Epithelial cell of esophagus (primary cell): ENCODE measurements at regions not wholly inside any gene's neighbourhood (a gene's known extent, or its start where the extent isn't known, plus 50 kb on each side); places are given as distances from the start of the nearest gene placed in this dataset.

Source experiments
- DNase-seq: peaks from one replicate; pipeline ENCODE4 v3.0.0; 2010; ENCODE audit warnings: low read depth
- H3K4me3 ChIP-seq: 2 replicates; pipeline ENCODE4 v1.5.1; 2011; ENCODE audit warnings: mild to moderate bottlenecking, low read length, control low read depth
- CTCF ChIP-seq: IDR thresholded peaks from 2 replicates; pipeline ENCODE4 v1.5.1; 2011; ENCODE audit warnings: low read depth, mild to moderate bottlenecking, low read length, control low read depth, inconsistent platforms; ENCODE audit not compliant: insufficient read depth; ENCODE audit errors: missing control alignments

DNA sequence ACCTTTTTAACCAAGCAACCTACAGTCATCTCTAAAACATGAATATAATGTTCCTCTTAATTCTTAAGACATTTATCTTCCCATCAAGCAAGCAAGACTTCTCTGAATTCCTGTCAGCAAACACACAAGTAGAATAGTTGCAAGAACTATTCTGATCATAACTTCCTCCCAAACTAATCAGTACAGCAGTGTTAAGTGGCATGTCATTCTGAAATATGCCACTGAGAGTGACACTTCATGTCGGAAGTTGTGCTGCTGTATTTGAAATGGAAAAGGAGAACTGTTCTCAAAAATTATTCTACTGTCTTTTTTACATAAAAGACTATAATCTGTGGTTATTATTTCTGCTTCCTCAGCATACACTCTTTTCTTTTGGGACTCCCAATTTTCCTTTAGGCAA, 546.6 kb downstream of the PCDH18 start:
- no peak overlapping the region for H3K4me3 ChIP-seq
- DNase-seq, result no peak
- no peak for TF ChIP-seq CTCF

GRCh38 chr4:136967069-136967468, 565.2 kb downstream of the PCDH18 start:
- H3K4me3 ChIP-seq, result no peak overlapping the region
- no peak for TF ChIP-seq CTCF

DNA sequence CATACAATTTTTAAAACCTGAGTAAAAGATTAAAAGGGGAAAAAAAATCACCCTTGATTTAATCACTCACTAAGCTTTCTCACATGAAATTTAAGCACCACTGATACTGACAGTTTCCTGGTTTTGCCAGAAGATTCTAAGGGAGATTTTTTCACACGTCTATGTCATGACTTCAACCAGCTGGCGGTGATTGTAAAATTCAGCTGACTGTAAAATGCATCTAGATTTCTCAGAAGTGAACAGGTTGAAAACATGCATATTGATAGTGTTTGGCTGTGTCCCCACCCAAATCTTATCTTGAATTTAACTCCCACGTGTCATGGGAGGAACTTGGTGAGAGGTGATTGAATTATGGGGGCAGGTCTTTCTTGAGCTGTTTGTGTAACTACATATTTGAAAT, 566.8 kb downstream of the PCDH18 start:
- no peak for DNase-seq
- H3K4me3 ChIP-seq, result no peak overlapping the region
- TF ChIP-seq CTCF, result no peak

More at GRCh38 chr4:136967069-136967468, 565.2 kb downstream of the PCDH18 start:
- DNase-seq, result peak; percentile 34

- TF ChIP-seq CTCF, result no peak
- no peak for DNase-seq
- H3K4me3 ChIP-seq, result no peak overlapping the region
Observed at GRCh38 chr4:136962868-136963267, 569.4 kb downstream of the PCDH18 start.

- no peak for DNase-seq
- no peak overlapping the region for H3K4me3 ChIP-seq
- TF ChIP-seq CTCF, result no peak
Observed at GRCh38 chr4:136946307-136946907, 585.9 kb downstream of the PCDH18 start.

DNA sequence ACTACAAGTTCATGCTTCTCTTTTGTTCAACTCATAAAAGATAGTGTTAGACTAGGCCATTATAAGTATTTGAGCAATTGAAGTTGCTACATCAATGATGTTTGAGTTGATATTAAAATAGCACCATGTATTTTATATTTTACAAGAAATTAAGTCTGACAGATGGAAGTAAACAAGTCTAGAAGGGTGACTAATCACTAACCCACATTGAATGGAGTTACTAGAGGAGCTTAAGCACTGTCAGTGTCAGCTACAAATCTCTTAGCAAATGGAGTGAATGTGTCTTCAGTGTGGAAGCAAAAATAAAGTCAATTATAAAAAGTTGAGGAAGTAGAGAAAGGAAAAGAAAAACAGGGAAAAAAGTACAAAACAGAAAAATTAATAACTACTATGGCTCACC, 592.5 kb downstream of the PCDH18 start:
- no peak overlapping the region for H3K4me3 ChIP-seq
- no peak for TF ChIP-seq CTCF
- peak; percentile 8 for DNase-seq

- H3K4me3 ChIP-seq, result no peak overlapping the region
- no peak for DNase-seq
- TF ChIP-seq CTCF, result no peak
Observed at GRCh38 chr4:136935871-136936270, 596.4 kb downstream of the PCDH18 start.
